Lung microvascular endothelial cell (primary cell): ENCODE measurements at regions not wholly inside any gene's neighbourhood (a gene's known extent, or its start where the extent isn't known, plus 50 kb on each side); places are given as distances from the start of the nearest gene placed in this dataset.
A peak's percentile ranks its signal among the peaks of the same experiment; 100 is the strongest.

ENCODE experiments used
- DNase-seq, 2 donors: peaks; one replicate each; pipeline versions ENCODE4 v3.0.0 to v3.0.0-alpha.2; 2010; ENCODE audit warnings: low read depth in 2 of 2

DNA sequence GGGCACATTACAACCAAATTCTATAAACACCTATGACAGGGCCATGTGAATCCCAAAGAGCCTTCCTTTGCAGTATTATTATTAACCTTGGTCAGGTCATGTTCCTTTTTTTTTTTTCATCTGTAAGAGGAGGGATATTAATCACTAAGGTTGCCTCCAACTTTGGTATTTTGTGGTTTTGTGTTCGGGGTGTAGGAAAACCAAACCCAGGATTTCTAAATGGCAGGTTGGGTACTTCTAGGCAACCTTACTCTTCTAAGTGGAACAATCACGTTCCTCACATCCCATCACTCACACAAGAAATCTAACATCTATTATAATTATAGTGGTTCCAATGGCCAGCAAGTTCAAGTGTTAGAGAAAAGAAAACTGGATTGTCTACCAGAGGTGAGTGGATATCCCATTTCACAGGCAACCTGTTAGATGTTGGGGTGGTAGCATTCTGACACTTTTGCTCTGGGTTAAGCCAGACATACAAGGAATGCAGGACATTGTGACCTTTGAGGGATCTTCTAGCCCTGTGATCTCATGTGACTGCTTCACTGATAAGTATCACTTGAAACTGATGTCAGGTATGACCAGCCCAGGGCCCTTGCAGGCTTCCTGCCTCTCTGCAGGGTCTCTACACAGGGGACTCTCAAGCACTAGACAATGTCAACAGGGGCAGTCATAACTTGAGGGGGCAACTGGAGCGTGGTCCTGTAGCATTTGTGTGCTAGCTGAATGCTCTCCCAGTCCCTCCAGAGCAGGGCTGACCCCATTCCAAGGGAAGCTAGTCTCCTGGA, 126.2 kb upstream of the VLDLR start:
- no peak for DNase-seq

DNA sequence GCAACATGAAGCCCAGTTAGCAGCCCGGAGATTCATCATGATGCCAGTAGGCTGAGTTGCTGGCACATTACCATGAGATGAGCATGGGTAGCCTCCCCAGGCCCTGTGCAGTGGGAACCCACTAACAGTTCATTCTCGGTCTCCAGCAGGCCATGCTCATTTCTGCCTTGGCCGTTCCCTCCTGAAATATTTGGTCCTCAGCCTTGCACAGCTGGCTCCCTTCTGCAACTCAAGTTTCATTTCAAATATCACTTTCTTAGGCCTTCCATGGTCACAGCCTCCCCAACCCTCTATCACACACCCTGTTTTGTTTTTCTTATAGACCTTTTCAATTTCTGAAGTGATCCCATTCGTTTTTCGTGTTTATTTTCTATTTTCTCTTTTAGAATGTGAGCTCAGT, 125.4 kb upstream of the VLDLR start:
- no peak for DNase-seq

DNA sequence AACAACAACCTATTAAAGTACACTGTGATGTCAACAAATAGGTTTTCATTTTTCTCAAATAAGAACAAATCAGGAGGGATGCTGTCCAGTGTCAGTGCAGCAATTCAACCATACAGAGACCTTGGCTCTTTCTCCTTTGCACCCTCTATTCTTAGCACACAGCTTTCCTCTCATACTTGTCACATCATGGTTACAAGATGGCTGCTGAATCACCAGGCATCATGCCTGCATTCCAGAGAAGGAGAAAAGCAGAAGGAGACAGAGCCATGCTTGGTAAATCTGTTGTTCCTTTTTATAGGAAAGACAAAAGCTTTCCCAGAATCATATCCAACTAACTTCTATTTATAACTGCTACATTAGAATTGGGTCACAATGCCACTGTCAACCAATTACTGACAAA, 124.7 kb upstream of the VLDLR start:
- no peak for DNase-seq

GRCh38 chr9:2497666-2498400, 123.8 kb upstream of the VLDLR start:
- no peak for DNase-seq

GRCh38 chr9:2502210-2502609, 119.4 kb upstream of the VLDLR start:
- DNase-seq = no peak

- DNase-seq = peak in 1 of 2 donors; percentile 15
Observed at GRCh38 chr9:2502760-2503159, 118.8 kb upstream of the VLDLR start.

DNA sequence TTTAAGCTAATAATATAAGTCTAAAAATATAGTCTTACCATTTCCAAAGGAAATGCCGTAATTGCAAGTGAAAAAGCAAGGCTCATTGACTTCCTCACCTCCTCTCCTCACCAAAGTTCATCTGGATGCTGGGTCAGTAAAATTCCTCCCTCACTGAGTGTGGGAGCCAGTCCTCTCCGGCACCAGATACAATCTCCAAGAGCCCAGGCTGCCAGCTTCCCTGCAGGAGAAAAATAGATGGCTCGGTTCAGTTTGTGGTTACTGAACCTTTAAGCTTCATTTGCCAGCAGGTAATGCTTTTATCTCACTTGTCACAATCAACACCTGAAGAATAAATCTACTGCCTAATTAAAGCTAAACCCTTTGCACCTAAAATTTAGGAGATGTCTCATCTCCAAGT, 115.3 kb upstream of the VLDLR start:
- no peak for DNase-seq

GRCh38 chr9:2523591-2523990, 98.0 kb upstream of the VLDLR start:
- no peak for DNase-seq

DNA sequence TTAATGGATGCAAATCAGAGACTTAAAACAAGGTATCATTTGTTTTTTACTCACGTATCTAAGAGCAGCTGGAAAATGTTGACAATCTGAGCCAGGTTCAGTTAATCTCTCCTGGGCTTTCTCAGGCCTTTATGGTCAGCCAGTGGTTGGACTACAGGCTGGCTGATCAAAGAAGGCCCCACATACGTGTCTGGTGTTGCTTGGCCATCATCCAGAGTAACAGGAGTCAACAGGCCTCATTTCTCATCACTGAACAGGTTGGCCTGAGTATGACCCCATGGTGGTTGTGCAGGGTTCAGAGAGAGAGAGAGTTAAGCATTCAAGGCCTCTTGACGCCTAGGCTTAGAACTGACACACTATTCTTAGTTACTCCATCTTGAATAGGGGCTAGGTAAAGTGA, 97.0 kb upstream of the VLDLR start:
- DNase-seq = no peak

DNA sequence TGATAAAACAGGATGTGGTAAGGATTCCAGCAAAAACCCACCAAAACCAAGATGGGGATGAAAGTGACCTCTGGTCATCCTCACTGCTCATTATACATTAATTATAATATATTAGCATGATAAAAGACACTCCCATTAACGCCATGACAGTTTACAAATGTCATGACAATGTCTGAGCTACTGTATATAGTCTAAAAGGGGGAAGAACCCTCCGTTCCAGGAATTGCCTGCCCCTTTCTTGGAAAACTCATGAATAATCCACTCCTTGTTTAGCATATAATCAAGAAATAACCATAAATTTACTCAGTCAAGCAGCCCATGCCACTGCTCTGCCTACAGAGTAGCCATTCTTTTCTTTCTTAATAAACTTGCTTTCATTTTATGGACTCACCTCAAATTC, 96.4 kb upstream of the VLDLR start:
- DNase-seq = no peak

- DNase-seq = no peak
Observed at GRCh38 chr9:2526071-2526828, 95.3 kb upstream of the VLDLR start.

GRCh38 chr9:2531481-2531880, 90.1 kb upstream of the VLDLR start:
- DNase-seq = no peak

GRCh38 chr9:2536511-2536910, 85.1 kb upstream of the VLDLR start:
- no peak for DNase-seq

- DNase-seq = no peak
Observed at GRCh38 chr9:2545881-2546490, 75.6 kb upstream of the VLDLR start.

DNA sequence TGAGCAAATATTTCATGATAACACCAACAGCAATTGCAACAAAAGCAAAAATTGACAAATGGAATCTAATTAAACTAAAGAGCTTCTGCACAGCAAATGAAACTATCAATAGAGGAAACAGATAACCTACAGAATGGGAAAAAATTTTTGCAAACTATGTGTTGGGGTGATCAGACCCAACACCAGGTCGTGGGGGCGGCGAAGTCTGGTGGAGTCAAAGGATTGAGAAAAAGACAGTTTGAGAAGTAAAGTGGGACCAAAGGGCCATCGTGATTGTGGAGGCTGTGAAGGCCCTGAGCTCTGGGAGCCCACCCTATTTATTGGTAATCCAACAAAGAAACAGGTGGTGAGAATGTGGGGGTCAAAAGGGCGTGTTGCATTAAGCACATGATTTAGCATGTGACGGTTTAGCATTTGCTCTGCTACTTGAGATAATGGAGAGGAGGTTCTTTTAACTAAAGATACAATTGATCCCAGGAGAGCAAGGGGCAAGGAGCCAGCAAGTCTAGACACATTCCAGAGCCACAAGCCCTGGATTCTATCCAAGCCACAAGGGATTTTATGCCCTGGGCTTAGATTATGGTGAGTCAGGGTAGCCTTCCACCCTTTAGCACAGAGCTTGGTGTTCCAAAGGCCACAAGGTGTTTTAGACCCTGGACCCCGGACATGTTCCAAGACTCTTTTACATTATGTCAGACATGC, 65.5 kb upstream of the VLDLR start:
- DNase-seq = peak in 1 of 2 donors; percentile 1

GRCh38 chr9:2557693-2558092, 63.9 kb upstream of the VLDLR start:
- DNase-seq = no peak

DNA sequence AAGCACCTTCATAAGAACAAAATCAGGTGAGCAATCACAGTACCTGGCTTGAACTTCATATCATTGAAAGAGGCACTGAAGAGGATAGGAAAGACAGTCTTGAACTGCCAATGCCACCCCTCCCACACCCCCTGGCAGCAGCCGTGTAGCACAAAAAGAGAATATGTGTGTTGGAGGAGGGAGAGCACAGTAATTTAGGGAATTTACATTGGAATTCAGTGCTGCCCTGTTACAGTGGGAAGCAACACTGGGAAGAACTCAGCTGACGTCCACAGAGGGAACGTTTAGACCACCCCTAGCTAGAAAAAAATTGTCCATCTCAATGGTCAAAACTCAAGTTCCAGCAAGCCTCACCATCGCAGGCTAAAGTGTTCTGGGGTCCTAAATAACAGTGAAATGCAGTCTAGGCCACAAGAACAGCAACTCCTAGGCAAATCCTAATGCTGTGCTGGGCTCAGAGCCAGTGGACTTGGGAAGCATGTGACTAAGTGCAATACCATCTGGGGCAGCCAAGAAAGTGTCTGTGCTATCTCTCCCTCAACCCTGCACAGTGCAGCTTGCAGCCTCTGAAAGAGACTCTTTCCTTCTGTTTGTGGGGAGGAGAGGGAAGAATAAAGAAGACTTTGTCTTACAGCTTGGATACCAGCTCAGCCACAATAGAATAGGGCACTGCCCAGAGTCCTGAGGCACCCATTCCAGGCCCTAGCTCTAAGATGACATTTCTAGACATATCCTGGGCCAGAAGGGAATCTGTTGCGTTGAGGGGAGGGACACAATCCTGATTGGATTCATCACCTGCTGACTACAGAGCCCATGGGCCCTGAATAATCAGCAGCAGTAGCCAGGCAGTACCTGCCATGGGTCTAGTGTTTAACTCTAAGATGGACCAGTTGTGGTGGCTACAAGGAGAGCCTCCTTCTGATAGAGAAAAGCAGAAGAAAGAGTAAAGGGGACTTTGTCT, 62.1 kb upstream of the VLDLR start:
- DNase-seq = peak in 1 of 2 donors; percentile 51

DNA sequence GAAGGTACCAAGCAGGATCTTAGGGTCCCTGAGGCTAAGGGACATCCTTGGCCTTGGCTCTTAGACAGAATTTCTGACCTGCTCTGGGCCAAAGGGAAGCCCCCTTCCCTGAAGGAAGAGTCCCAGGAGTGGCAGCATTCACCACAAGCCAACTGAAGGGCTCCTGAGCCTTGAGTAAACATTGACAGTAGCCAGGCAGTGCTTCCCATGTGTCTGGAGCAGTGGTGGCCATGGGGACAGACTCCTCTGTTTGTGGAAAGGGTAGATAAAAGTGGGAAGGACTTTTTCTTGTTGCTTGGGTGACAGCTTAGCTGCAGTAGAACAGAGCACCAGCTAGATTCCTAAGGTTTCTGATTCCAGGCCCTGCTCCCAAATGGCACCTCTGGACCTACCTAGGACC, 61.4 kb upstream of the VLDLR start:
- no peak for DNase-seq

DNA sequence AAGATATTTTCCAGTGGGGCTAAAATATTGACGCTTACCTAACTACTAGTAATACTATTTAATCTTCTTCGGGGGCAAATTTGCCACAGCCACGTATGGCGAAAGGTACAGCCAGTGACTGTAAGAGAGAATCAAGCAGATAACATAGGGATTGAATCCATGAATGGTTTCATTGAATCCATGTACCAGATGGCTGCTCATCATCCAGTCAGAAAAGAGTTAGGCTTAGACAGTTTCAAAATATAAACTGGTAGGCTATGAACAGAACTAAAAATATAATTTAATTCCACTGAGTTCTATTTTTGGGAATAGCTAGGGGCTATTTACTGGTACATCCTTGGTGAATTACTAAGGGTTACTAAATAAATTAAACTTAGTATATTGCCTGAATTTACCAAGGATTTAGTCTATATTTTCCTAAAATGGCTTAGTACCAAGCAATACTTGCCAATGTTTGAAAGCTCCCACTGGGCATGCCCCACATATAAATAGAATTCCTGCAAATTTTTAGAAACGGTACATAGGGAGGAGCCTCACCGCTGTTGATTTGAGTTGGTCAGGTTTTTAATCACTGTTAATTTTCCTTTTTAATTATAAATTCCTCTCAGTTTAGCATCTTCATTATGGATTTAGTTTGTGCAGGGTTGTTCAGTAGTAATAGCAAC, 55.8 kb upstream of the VLDLR start:
- no peak for DNase-seq

- DNase-seq = no peak
Observed at GRCh38 chr9:2567922-2568321, 53.7 kb upstream of the VLDLR start.
